Suprapubic skin (tissue), 4 donors: ENCODE measurements at regions not wholly inside any gene's neighbourhood (a gene's known extent, or its start where the extent isn't known, plus 50 kb on each side); places are given as distances from the start of the nearest gene placed in this dataset.

ENCODE experiments used
- DNase-seq, 2 donors: peaks; one replicate each; pipeline ENCODE4 v3.0.0-alpha.2; 2019; ENCODE audit warnings: low spot score in 2 of 2
- H3K27ac ChIP-seq: fragments of 200-600 bp; sonication (generic); one replicate; pipeline ENCODE4 v1.5.1; 2019
- H3K27me3 ChIP-seq: fragments of 200-600 bp; sonication (generic); one replicate; pipeline ENCODE4 v1.5.1; 2019
- H3K36me3 ChIP-seq: fragments of 200-600 bp; sonication (generic); one replicate; pipeline ENCODE4 v1.5.1; 2019
- H3K4me1 ChIP-seq: fragments of 200-600 bp; sonication (generic); one replicate; pipeline ENCODE4 v1.5.1; 2019
- H3K4me3 ChIP-seq: fragments of 200-600 bp; sonication (generic); one replicate; pipeline ENCODE4 v1.5.1; 2019; ENCODE audit warnings: mild to moderate bottlenecking
- H3K9me3 ChIP-seq: fragments of 200-600 bp; sonication (generic); one replicate; pipeline ENCODE4 v1.5.1; 2019
- CTCF ChIP-seq, 2 donors: fragments of 200-600 bp in 1 of 2; fragments of 450-650 bp in 1 of 2; sonication (generic) in 1 of 2; IDR thresholded peaks; one replicate each; pipeline ENCODE4 v1.5.1; 2016 to 2019; ENCODE audit warnings: antibody characterized with exemption in 2 of 2, mild to moderate bottlenecking in 1 of 2, moderate library complexity in 1 of 2
- EP300 ChIP-seq: sonication (generic); formaldehyde crosslinking; IDR thresholded peaks from one replicate; pipeline ENCODE4 v1.6.1; 2017; ENCODE audit warnings: antibody characterized with exemption
- POLR2A ChIP-seq, 2 donors: fragments of 450-650 bp; IDR thresholded peaks; one replicate each; pipeline ENCODE4 v1.6.1; 2017; ENCODE audit warnings: antibody characterized with exemption in 2 of 2, mild to moderate bottlenecking in 2 of 2, moderate library complexity in 2 of 2
- POLR2AphosphoS5 ChIP-seq, 3 donors: sonication (generic); formaldehyde crosslinking; IDR thresholded peaks; one replicate each; pipeline ENCODE4 v1.6.1; 2017; ENCODE audit warnings: antibody characterized with exemption in 3 of 3
- WGBS: methylation state at CpG from one replicate; pipeline ENCODE4 v1.1.5; 2018; 5-methylcytosine and 5-hydroxymethylcytosine counted together

GRCh38 chr1:81443288-81443687, 357.4 kb upstream of the ADGRL2 start:
- Histone ChIP-seq H3K27ac (no peak overlapping the region), H3K4me3 (no peak overlapping the region), H3K9me3 (no peaks in the 10 kb centered on the region), H3K27me3 (no peaks in the 10 kb centered on the region), H3K4me1 (no peaks in the 10 kb centered on the region), H3K36me3 (no peaks in the 10 kb centered on the region)
- TF ChIP-seq CTCF (IDR thresholded peaks at IDR 0.05) (no peak), EP300 (no peak), POLR2AphosphoS5 (IDR thresholded peaks at IDR 0.05) (no peak), POLR2A (IDR thresholded peaks at IDR 0.05) (no peak)
- DNase-seq = no peak
- 88% methylated on average over 1 of the region's 1 CpG for WGBS

GRCh38 chr1:81439046-81439823, 361.5 kb upstream of the ADGRL2 start:
- no peak overlapping the region for H3K27ac ChIP-seq
- H3K4me3 ChIP-seq = no peak overlapping the region
- no peaks in the 10 kb centered on the region for H3K27me3 ChIP-seq
- WGBS = 87% methylated on average over 11 of the region's 12 CpGs
- no peaks in the 10 kb centered on the region for H3K4me1 ChIP-seq
- H3K36me3 ChIP-seq = no peaks in the 10 kb centered on the region
- TF ChIP-seq POLR2AphosphoS5 (IDR thresholded peaks at IDR 0.05) (no peak), POLR2A (IDR thresholded peaks at IDR 0.05) (no peak), CTCF (IDR thresholded peaks at IDR 0.05) (no peak), EP300 (no peak)
- DNase-seq = no peak
- H3K9me3 ChIP-seq = no peaks in the 10 kb centered on the region

- Histone ChIP-seq H3K36me3 (no peaks in the 10 kb centered on the region), H3K27me3 (no peaks in the 10 kb centered on the region), H3K27ac (no peak overlapping the region), H3K4me3 (no peak overlapping the region), H3K9me3 (no peaks in the 10 kb centered on the region), H3K4me1 (no peaks in the 10 kb centered on the region)
- DNase-seq = no peak
- TF ChIP-seq POLR2A (IDR thresholded peaks at IDR 0.05) (no peak), POLR2AphosphoS5 (IDR thresholded peaks at IDR 0.05) (no peak), CTCF (IDR thresholded peaks at IDR 0.05) (no peak), EP300 (no peak)
- WGBS = 69% methylated on average over 3 of the region's 3 CpGs
Measured at GRCh38 chr1:81437649-81438048, 363.1 kb upstream of the ADGRL2 start.

- Histone ChIP-seq H3K27me3 (no peaks in the 10 kb centered on the region), H3K9me3 (no peaks in the 10 kb centered on the region), H3K27ac (no peak overlapping the region), H3K36me3 (no peaks in the 10 kb centered on the region), H3K4me3 (no peak overlapping the region), H3K4me1 (no peaks in the 10 kb centered on the region)
- no peak for DNase-seq
- WGBS = 88% methylated on average over 1 of the region's 1 CpG
- no peak for TF ChIP-seq CTCF (IDR thresholded peaks at IDR 0.05)
- no peak for TF ChIP-seq POLR2A (IDR thresholded peaks at IDR 0.05)
- no peak for TF ChIP-seq EP300
- no peak for TF ChIP-seq POLR2AphosphoS5 (IDR thresholded peaks at IDR 0.05)
Measured at GRCh38 chr1:81437213-81437612, 363.5 kb upstream of the ADGRL2 start.

GRCh38 chr1:81435175-81435574, 365.6 kb upstream of the ADGRL2 start:
- WGBS = 11% methylated on average over 1 of the region's 1 CpG
- no peak overlapping the region for H3K27ac ChIP-seq
- no peaks in the 10 kb centered on the region for H3K9me3 ChIP-seq
- TF ChIP-seq POLR2AphosphoS5 (IDR thresholded peaks at IDR 0.05) (no peak), EP300 (no peak), POLR2A (IDR thresholded peaks at IDR 0.05) (no peak), CTCF (IDR thresholded peaks at IDR 0.05) (no peak)
- H3K27me3 ChIP-seq = no peaks in the 10 kb centered on the region
- no peak overlapping the region for H3K4me3 ChIP-seq
- DNase-seq = no peak
- H3K36me3 ChIP-seq = no peaks in the 10 kb centered on the region
- H3K4me1 ChIP-seq = no peaks in the 10 kb centered on the region
